Suprapubic skin (tissue), 4 donors: ENCODE measurements at regions not wholly inside any gene's neighbourhood (a gene's known extent, or its start where the extent isn't known, plus 50 kb on each side); places are given as distances from the start of the nearest gene placed in this dataset.
"Not testable (repeated sequence)": the region's sequence is repeated elsewhere in the genome, so short reads cannot be mapped to it uniquely, and the experiment has no call there.

Experiments used
- DNase-seq, 2 donors: peaks; one replicate each; pipeline ENCODE4 v3.0.0-alpha.2; 2019; ENCODE audit warnings: low spot score in 2 of 2
- H3K27ac ChIP-seq: fragments of 200-600 bp; sonication (generic); one replicate; pipeline ENCODE4 v1.5.1; 2019
- H3K27me3 ChIP-seq: fragments of 200-600 bp; sonication (generic); one replicate; pipeline ENCODE4 v1.5.1; 2019
- H3K36me3 ChIP-seq: fragments of 200-600 bp; sonication (generic); one replicate; pipeline ENCODE4 v1.5.1; 2019
- H3K4me1 ChIP-seq: fragments of 200-600 bp; sonication (generic); one replicate; pipeline ENCODE4 v1.5.1; 2019
- H3K4me3 ChIP-seq: fragments of 200-600 bp; sonication (generic); one replicate; pipeline ENCODE4 v1.5.1; 2019; ENCODE audit warnings: mild to moderate bottlenecking
- H3K9me3 ChIP-seq: fragments of 200-600 bp; sonication (generic); one replicate; pipeline ENCODE4 v1.5.1; 2019
- EP300 ChIP-seq: sonication (generic); formaldehyde crosslinking; IDR thresholded peaks from one replicate; pipeline ENCODE4 v1.6.1; 2017; ENCODE audit warnings: antibody characterized with exemption
- POLR2A ChIP-seq, 2 donors: fragments of 450-650 bp; IDR thresholded peaks; one replicate each; pipeline ENCODE4 v1.6.1; 2017; ENCODE audit warnings: antibody characterized with exemption in 2 of 2, mild to moderate bottlenecking in 2 of 2, moderate library complexity in 2 of 2
- POLR2AphosphoS5 ChIP-seq, 3 donors: sonication (generic); formaldehyde crosslinking; IDR thresholded peaks; one replicate each; pipeline ENCODE4 v1.6.1; 2017; ENCODE audit warnings: antibody characterized with exemption in 3 of 3
- WGBS: methylation state at CpG from one replicate; pipeline ENCODE4 v1.1.5; 2018; 5-methylcytosine and 5-hydroxymethylcytosine counted together
- TF ChIP-seq, protein P1 (sequence below), 2 donors: fragments of 200-600 bp in 1 of 2; fragments of 450-650 bp in 1 of 2; sonication (generic) in 1 of 2; IDR thresholded peaks; one replicate each; pipeline ENCODE4 v1.5.1; 2016 to 2019; ENCODE audit warnings: antibody characterized with exemption in 2 of 2, mild to moderate bottlenecking in 1 of 2, moderate library complexity in 1 of 2

- TF ChIP-seq POLR2A (IDR thresholded peaks at IDR 0.05) (no peak), EP300 (no peak), POLR2AphosphoS5 (IDR thresholded peaks at IDR 0.05) (no peak)
- TF ChIP-seq, protein P1, sequence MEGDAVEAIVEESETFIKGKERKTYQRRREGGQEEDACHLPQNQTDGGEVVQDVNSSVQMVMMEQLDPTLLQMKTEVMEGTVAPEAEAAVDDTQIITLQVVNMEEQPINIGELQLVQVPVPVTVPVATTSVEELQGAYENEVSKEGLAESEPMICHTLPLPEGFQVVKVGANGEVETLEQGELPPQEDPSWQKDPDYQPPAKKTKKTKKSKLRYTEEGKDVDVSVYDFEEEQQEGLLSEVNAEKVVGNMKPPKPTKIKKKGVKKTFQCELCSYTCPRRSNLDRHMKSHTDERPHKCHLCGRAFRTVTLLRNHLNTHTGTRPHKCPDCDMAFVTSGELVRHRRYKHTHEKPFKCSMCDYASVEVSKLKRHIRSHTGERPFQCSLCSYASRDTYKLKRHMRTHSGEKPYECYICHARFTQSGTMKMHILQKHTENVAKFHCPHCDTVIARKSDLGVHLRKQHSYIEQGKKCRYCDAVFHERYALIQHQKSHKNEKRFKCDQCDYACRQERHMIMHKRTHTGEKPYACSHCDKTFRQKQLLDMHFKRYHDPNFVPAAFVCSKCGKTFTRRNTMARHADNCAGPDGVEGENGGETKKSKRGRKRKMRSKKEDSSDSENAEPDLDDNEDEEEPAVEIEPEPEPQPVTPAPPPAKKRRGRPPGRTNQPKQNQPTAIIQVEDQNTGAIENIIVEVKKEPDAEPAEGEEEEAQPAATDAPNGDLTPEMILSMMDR (IDR thresholded peaks at IDR 0.05): no peak
- 87% methylated on average over 22 of the region's 22 CpGs for WGBS
- Histone ChIP-seq H3K9me3 (no peaks in the 10 kb centered on the region), H3K4me3 (no peak overlapping the region), H3K4me1 (peaks cover 2% of the 10 kb centered on the region), H3K27ac (no peak overlapping the region), H3K27me3 (peaks cover 5% of the 10 kb centered on the region), H3K36me3 (no peaks in the 10 kb centered on the region)
- DNase-seq: no peak
These were observed 164.5 kb downstream of the ERMARD start for GRCh38 chr6:169915769-169916550.

GRCh38 chr6:169913745-169914144 is 162.3 kb downstream of the ERMARD start:
- DNase-seq, H3K4me3 ChIP-seq, H3K36me3 ChIP-seq, H3K27ac ChIP-seq, H3K9me3 ChIP-seq, H3K27me3 ChIP-seq, H3K4me1 ChIP-seq: not testable (repeated sequence)
- 91% methylated on average over 3 of the region's 3 CpGs for WGBS

- Histone ChIP-seq H3K4me3 (no peak overlapping the region), H3K27ac (no peak overlapping the region)
- WGBS: 52% methylated on average over 4 of the region's 4 CpGs
These were observed 161.7 kb downstream of the ERMARD start for GRCh38 chr6:169913096-169913638.

GRCh38 chr6:169912266-169913095 is 161.1 kb downstream of the ERMARD start:
- Histone ChIP-seq H3K4me1 (peaks cover 2% of the 10 kb centered on the region), H3K27ac (no peak overlapping the region), H3K4me3 (no peak overlapping the region), H3K9me3 (no peaks in the 10 kb centered on the region), H3K27me3 (no peaks in the 10 kb centered on the region), H3K36me3 (no peaks in the 10 kb centered on the region)
- no peak for DNase-seq
- WGBS: 78% methylated on average over 21 of the region's 21 CpGs
- TF ChIP-seq POLR2AphosphoS5 (IDR thresholded peaks at IDR 0.05) (no peak), EP300 (no peak), POLR2A (IDR thresholded peaks at IDR 0.05) (no peak)
- TF ChIP-seq, protein P1 (IDR thresholded peaks at IDR 0.05): no peak

More at GRCh38 chr6:169913096-169913638, 161.7 kb downstream of the ERMARD start:
- no peaks in the 10 kb centered on the region for H3K27me3 ChIP-seq
- no peak for DNase-seq
- no peaks in the 10 kb centered on the region for H3K36me3 ChIP-seq
- H3K9me3 ChIP-seq: no peaks in the 10 kb centered on the region
- H3K4me1 ChIP-seq: peaks cover 2% of the 10 kb centered on the region
- TF ChIP-seq, protein P1 (IDR thresholded peaks at IDR 0.05): no peak
- TF ChIP-seq POLR2A (IDR thresholded peaks at IDR 0.05) (no peak), POLR2AphosphoS5 (IDR thresholded peaks at IDR 0.05) (no peak), EP300 (no peak)

DNA sequence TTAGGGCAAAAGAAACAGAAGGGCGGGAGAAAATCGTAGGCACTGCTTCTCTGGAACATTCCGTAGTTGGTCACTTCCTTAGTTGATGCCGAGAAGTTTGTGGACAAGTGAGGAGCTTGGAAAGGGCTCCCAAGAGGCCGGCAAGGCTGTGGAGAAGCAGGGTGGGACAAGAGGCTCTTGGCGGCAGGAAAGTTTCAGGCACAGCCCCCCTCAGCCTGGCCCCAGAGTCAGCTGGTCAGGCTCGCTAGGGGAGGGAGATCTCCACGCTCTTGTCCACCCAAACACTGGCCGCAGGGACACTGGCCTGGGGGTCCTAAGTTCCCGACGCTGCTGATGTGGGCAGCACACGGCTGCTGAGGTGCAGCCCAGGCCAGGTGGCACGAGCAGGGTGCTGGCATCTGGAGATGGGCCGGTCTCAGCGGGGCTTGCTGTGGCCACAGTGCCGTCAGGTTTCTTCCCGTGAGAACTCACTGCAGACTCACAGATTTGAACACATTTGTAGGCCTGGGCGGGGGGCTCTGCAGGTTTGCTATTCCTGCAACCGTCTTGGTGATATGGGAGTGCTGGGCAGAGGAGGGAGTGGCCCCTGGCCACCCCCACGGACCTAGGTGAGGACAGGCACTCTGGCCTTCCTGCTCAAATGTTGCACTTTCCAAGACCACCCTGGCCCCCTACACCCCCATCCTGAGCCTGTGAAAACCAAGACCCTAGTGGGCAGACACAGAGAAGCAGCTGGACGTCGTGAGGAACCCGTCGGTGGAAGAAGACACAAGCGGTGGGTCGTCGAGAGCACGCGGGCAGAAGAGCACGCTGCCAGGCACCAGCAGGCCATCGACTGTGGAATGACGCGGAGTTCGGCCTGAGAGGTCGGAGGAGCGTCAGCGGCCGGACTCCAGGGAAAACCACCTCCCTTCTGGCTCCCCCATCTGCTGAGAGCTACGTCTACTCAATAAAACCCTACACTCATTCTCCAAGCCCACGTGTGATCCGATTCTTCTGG is 160.1 kb downstream of the ERMARD start:
- Histone ChIP-seq H3K27ac (no peak overlapping the region), H3K36me3 (no peaks in the 10 kb centered on the region), H3K9me3 (no peaks in the 10 kb centered on the region), H3K27me3 (no peaks in the 10 kb centered on the region), H3K4me3 (no peak overlapping the region), H3K4me1 (peaks cover 2% of the 10 kb centered on the region)
- no peak for DNase-seq
- TF ChIP-seq POLR2AphosphoS5 (IDR thresholded peaks at IDR 0.05): no peak
- no peak for TF ChIP-seq EP300
- TF ChIP-seq POLR2A (IDR thresholded peaks at IDR 0.05): no peak
- TF ChIP-seq, protein P1 (IDR thresholded peaks at IDR 0.05): no peak
- WGBS: 94% methylated on average over 33 of the region's 41 CpGs
